Renal pelvis (tissue), 1 donor: ENCODE measurements at regions not wholly inside any gene's neighbourhood (a gene's known extent, or its start where the extent isn't known, plus 50 kb on each side); places are given as distances from the start of the nearest gene placed in this dataset.
"Not testable (repeated sequence)": the region's sequence is repeated elsewhere in the genome, so short reads cannot be mapped to it uniquely, and the experiment has no call there.

Experiments used
- DNase-seq: peaks from one replicate; pipeline ENCODE4 v3.0.0-alpha.2; 2013

DNA sequence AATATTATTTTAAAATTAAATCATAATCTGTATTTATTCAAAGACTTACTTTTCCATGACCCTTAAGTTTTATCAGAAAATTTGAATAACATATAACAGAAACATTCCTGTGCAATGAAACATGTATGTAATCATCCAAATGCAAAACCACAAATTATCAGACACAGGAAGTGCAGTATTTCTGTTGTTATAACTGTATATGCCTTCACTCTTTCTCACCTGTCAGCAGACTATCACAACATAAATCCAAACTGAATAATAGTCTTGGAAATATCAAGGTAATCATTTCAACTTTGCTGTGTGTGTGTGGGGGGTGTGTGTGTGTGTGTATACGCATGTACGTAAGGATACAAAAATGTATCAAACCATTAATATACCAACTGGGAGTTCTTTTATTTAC lies 285.9 kb downstream of the SLC7A11 start:
- DNase-seq, result no peak

DNA sequence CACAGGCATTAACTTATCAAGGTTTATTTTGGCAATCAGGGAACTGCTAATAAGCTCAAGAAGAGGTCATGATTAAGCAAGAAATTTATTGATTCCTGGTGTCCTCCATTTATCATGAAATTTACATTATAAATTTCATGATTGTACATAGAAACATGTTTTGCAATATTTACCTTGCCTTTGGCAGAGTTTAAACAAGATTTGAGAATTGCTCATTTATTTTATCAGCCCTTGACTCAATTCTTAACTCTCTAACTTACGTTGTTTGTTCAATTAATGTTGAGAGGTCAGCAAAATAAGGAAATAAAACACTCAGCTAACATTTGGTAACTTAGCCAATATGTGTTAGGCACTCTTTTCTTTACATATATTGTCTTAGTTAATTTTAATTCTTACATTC lies 286.6 kb downstream of the SLC7A11 start:
- no peak for DNase-seq

DNA sequence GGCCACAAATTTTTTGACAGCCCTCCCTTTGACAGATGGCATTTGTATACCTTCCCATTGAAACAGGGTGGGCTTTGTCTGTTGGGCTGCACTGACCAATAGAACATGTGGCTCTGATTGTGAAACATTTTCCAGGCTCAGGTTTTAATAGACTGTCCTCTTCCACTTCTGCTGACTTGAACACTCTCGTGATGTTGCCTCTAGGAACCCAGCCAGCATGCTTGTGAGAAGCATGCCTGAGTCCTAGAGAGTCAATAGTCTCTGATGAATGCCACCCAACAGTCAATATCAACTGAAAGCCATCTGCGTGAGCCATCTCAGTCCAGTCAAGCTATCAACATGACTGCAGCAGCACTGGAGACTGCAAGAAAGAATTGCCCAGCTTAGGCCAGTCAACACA lies 290.0 kb downstream of the SLC7A11 start:
- no peak for DNase-seq

DNA sequence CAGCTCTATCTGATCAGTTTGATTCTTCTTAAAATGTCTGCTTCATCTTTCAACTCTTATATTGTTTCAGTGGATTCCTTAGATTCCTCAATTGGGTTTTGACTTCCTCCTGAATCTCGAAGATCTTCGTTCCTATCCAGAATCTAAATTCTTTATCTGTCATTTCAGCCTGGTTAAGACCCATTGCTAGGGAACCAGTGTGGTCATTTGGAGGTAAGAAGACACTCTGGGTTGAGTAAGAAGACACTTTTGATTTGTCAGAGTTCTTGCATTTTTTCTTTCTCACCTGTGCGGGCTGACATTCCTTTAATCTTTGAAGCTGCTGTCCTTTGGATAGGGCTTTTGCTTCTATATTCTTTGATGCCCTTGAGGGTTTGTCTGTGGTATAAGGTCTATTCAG lies 291.9 kb downstream of the SLC7A11 start:
- no peak for DNase-seq

DNA sequence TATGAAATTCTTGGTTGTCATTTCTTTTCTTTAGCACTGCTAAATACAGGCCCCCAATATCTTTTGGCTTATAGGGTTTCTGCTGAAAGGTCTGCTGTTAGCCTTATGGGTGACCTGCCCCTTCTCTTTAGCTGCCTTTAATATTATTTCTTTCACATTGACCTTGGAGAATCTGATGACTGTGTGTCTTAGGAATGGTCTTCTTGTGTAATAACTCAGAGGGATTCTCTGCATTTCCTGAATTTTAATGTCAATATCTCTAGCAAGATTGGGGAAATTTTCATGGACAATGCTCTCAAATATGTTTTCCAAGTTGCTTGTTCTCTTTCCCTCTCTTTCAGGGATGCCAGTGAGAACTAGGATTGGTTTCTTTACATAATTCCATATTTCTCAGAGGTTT lies 292.4 kb downstream of the SLC7A11 start:
- no peak for DNase-seq

DNA sequence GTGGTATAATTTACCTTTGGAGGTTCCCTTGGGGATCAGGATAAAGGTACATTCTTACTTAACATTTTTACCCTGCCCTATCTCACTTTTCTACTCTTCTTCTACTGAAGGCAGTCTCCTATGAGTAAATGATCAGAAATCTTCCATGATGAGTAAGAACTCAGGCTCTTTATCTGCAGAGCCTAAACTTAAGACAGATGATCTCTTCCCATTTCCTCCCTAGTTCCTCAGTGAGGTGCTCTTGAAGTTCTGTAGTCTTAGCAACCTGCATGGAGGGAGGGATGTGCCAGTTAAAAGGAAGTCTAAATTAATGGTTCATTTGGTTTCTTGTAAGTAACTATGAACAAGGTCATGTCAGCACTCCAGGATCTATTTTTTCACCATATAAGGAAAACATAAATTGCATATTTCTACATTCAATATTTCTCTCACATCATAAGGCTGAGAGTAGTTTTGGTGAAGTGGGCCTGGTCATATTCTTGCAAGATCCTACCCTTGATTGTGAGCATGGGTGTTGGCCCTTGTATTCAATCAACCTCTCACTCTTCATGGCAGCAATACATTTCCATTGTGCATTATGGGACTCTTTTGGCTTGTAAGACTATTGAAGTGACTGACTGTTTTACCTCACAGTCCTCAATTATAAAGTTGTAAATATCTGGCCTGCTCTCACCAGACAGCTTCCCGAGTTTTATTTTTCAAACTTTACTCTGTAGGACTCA lies 295.5 kb downstream of the SLC7A11 start:
- DNase-seq, result no peak

DNA sequence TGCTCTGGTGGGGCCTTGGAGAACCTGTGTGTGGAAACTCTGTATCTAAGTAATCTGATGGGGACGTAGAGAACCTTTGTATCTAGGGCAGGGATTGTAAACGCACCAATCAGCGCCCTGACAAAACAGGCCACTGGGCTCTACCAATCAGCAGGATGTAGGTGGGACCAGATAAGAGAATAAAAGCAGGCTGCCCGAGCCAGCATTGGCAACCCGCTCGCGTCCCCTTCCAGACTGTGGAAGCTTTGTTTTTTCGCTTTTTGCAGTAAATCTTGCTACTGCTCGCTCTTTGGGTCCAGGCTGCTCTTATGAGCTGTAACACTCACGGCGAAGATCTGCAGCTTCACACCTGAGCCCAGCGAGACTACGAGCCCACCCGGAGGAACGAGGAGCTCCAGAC lies 299.3 kb downstream of the SLC7A11 start:
- DNase-seq, result not testable (repeated sequence)

DNA sequence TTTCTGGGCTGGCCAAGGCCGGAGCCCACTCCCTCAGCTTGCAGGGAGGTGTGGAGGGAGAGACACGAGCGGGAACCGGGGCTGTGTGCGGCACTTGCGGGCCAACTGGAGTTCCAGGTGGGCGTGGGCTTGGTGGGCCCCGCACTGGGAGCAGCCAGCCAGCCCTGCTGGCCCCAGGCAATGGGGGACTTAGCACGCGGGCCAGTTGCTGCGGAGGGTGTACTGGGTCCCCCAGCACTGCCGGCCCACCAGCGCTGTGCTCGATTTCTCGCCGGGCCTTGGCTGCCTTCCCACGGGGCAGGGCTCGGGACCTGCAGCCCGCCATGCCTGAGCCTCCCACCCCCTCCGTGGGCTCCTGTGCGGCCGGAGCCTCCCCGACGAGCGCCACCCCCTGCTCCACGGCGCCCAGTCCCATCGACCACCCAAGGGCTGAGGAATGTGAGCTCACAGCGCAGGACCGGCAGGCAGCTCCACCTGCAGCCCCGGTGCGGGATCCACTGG lies 300.1 kb downstream of the SLC7A11 start:
- not testable (repeated sequence) for DNase-seq

DNA sequence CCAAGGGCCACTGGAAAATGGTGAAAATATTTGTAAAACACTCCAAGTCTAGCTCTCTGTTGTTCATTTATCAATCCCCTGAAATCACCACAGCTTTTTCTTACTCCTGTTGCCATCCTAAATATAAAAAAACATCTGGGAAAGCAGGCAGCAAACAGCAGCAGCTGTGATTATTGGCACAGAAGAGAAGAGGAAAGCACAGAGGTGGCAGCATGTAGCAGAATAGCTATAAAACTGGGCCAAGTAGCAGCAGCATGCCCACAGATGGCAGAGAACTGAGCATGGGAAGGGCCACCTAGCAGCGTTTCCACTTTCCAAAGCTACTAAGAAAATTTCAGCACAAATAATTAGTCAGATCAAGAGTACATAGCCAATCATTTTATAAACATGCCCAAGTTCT lies 307.2 kb downstream of the SLC7A11 start:
- no peak for DNase-seq

DNA sequence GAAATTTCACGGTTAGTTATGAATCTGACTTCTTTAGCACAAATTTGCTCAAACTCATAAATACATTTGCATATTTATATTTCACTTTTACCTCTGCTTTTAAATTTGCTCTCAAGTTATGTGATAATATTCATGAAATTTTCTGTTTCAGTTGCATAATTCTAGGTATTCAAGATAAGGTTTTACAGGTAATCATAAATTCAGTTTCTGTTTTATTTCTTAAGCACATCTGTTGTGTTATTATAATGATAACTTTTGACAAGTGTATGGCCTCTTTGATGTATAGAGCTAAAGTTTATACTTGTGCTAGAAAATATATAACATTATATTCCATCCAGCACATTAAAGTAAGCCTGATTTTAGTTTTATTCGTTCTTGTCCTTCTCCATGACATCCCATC lies 308.1 kb downstream of the SLC7A11 start:
- DNase-seq, result no peak

DNA sequence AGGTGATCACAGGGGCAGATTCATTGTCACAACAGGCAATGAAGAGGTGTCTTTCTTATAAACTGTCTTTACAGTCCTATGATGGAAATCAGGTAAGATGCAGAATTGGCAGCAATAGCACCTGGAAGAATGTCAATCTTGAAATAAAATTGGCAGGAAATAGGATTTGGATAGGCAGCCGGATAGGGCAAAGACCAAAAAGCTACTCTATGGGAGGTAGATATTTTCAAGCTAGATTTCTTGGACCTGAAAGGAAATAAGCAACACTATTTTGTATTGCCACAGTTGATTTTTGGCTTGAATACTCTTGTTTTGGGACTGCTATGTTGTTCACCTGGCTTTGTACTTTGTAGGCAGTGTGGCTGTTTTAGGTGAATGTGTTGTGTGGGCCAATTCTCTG lies 314.2 kb downstream of the SLC7A11 start:
- DNase-seq, result no peak

DNA sequence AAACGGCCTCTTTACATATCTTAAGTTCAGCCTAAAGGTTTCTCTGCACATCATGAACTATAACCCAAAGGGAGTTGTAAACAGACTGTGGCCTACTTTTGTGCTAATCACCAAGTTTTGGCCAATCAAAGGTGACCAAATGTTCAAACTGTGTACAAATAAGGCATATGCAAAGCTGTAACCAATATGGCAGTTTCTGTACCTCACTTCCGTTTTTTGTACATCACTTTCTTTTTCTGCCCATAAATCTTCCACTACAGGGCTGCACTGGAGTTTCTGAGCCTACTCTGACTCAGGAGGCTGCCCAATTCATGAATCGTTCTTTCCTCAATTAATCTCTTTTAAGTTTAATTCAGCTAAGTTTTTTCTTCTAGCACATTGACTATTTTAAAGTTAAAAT lies 318.7 kb downstream of the SLC7A11 start:
- DNase-seq, result no peak

DNA sequence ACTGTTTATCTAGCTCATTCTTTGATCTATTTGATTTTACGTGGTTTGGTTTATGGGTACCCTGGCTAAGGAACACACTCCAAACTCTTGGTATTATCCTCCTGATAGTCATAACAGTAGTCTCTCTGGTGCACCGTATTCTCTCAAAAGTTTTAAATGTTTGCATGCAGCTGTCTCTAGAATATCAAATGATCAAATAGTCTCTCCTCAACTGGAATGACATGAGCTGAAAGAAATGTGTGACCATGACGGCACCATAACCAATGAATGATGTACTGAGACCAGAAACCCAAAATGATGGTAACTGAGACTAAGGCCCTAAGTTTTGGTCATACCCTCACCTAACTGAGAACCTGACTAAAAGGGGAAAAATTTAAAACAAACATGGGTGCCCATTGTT lies 319.4 kb downstream of the SLC7A11 start:
- DNase-seq, result no peak

DNA sequence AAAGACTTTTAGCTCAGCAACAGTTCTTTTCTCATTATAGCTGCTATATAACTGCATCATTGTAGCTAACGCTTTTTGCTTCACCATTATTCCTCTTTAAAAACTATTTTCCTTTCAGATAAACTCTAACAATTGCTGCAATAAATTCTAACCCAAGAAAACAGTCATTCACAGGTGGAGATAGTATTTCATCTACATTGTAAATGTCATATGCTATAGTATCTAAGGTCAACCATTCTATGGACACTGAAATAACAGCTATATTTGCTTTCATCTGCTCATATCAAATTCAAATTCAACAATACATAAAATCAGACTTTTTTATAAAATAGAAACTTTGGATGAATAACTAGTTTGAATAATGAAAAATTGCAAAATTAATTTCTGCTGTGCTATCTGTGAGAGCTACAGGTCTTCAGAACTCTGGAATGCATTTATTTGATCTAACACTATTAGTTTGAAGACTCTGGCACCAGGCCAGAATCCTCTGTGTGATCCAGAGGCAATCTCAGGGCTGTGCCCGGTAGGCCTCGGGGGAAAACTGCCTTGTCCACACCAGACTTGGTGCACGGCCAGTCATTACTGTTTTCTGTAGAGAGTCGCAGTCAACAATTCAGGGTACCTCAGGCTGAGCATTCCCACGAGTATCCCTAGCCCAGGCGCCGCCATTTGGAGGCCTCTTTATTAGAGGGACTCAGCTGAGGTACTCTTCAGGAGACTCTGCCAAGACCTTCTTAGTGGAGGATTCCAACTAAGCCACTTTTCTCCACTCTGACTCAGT lies 332.4 kb downstream of the SLC7A11 start:
- no peak for DNase-seq

DNA sequence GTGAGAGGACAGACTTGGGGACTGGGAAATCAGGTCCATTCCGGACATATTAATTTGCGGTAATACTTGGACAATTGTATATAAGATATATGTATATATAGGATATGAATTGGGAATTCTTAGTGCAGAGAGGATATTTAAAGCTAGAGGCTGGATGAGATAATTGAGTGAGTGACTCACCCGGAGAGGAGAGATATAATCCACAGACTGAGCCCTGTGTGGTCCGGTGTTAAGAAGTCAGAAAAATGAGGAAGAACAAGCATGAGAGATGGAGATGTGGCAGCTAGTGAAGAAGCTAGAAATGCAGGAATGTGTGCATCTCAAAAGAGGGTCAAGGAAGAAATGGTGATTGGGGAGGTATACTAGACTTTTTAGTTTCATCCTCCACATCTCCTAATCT lies 336.2 kb downstream of the SLC7A11 start:
- no peak for DNase-seq

DNA sequence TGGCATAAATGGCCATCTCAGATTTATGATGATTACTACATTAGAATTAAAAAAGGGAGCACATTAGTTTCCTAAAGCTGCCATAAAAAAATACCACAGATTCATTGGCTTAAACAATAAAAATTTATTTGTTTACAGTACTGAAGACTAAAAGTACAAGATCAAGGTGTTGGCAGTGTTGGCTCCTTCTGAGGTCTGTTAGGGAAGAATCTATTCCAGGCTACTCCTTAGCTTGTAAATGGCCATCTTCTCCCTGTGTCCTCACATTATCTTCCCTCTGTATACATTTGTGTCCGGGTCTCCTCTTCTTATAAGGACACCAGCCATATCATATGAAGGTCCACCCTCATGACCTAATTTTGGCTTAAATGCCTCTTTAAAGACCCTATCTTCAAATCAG lies 341.0 kb downstream of the SLC7A11 start:
- DNase-seq, result no peak

DNA sequence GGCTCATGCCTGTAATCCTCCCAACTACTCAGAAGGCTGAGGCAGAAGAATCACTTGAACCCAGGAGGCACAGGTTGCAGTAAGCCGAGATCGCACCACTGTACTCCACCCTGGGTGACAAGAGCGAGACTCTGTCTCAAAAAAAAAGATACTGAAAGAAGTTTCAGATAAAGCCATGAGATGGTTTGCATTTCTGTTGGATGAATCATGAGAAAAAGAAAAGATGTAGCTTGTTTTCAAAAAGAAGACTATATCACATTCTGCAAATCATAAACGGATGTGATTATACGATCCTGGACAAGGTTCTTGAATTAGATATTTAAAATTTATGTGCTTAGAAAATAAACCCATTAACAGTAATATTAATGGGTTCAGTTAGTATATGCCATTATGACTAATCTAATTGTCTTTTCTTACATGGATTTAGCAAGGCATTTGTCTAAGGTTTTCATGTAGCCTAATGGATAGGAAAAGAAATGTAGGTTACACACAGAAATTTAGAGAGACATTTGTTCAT lies 345.9 kb downstream of the SLC7A11 start:
- DNase-seq, result no peak

DNA sequence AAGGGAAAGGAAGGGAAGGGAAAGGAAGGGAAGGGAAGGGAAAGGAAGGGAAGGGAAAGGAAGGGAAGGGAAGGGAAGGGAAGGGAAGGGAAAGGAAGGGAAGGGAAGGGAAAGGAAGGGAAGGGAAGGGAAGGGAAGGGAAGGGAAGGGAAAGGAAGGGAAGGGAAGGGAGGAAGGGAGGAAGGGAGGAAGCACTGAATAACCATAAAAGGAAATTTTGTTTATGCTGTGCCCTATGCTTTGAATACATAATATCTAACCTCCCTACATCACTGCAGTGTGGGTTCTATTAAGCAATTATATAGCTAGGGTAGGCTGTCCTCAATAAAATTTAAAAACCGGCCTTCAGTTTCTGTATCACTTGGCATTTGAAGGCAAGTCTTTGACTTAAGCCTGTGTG lies 346.6 kb downstream of the SLC7A11 start:
- not testable (repeated sequence) for DNase-seq

DNA sequence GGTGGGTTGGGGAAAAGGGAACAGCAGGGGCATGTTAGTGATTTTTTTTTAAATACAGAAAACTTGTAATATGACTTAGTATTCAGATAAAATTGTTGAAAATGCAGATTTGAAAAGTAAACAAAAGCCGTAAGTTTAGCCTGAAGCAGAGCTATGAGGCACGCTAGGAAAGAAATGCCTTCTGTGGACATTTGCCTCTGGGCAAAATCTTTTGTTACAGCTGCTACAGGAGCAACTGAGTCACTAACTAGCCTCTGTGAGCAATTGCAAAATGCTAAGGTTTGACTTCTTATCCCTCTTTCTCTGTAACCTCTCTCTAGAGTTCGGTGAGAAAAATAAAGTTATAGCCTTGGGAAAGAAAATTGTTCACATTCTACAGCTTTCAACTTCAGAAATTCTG lies 350.0 kb downstream of the SLC7A11 start:
- no peak for DNase-seq

DNA sequence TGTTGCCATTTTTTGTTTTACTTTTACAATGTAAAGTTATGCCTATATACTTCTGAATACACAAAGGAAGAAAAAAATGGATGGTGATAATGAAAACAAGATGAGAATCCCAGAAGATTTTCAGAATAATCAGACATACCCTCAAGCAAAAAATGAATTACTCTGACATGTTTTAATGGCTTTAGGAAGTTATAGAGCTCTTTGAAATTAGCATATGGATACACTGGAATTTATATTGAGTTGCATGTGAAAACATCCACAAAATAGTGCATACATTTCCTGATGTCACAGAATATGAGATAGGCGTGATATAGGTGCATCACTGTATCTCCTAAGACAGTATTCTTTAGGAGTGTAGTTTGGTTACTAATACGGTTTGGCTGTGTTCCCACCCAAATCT lies 351.3 kb downstream of the SLC7A11 start:
- no peak for DNase-seq

DNA sequence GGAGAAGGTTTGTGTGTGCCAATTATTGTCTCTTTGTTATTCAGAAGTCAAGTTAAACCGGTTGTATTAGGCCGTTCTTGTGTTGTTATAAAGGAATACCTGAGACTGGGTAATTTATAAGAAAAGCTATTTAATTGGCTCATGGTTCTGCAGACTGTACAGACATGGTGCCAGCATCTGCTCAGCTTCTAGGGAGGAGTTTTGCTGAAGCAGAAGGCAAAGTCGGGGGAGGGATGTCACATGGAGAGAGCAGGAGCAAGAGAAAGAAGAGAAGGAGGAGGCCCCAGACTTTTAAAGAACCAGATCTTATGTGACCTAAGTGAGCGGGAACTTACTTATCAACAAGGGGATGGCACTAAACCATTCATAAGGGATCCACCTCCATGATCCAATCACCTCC lies 349.3 kb upstream of the PCDH18 start:
- no peak for DNase-seq

DNA sequence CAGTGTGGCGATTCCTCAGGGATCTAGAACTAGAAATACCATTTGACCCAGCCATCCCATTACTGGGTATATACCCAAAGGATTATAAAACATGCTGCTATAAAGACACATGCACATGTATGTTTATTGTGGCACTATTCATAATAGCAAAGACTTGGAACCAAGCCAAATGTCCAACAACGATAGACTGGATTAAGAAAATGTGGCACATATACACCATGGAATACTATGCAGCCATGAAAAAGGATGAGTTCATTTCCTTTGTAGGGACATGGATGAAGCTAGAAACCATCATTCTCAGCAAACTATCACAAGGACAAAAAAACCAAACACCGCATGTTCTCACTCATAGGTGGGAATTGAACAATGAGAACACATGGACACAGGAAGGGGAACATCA lies 335.8 kb upstream of the PCDH18 start:
- DNase-seq, result not testable (repeated sequence)

DNA sequence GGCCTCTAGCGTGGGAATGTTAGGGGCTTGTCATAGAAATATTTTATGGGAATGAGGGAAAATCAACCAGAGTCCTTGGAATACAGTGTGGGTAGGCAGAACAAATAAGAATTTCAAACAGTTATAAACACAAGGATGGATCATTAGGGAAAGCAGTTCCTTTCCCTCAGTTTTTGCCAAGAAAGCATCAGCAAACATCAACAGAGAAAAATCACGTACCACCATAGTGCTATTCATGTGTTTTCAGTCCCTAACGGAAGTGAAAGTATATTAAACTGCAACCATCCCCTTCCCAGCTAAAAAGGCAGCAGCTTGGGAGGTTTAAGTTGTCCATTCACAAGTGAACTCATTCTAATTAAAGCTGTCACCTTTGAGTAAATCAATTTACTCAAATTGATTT lies 334.4 kb upstream of the PCDH18 start:
- DNase-seq, result no peak
